ENCODE measurements at regions not wholly inside any gene's neighbourhood (a gene's known extent, or its start where the extent isn't known, plus 50 kb on each side); places are given as distances from the start of the nearest gene placed in this dataset.

- Histone ChIP-seq H3K4me3 (ENCODE audit: insufficient read depth, low read length, poor library complexity, severe bottlenecking) (no peak overlapping the region), H2AFZ (ENCODE audit: low read depth, low read length, severe bottlenecking) (no peak overlapping the region), H3K4me2 (ENCODE audit: low read depth, low read length, poor library complexity, severe bottlenecking) (no peak overlapping the region), H4K20me1 (ENCODE audit: low read depth, low read length) (no peaks in the 10 kb centered on the region), H3K27me3 (ENCODE audit: low read length) (no peaks in the 10 kb centered on the region), H3K9me2 (replicated peaks; ENCODE audit: insufficient read depth, low read length) (no peaks in the 10 kb centered on the region), H3K9ac (ENCODE audit: low read length) (no peak overlapping the region), H3K79me2 (ENCODE audit: insufficient read depth, low read length) (no peaks in the 10 kb centered on the region), H3K36me3 (ENCODE audit: low read length) (no peaks in the 10 kb centered on the region), H3K27ac (ENCODE audit: low read depth, low read length) (no peak overlapping the region), H3F3A (ENCODE audit: insufficient read depth) (no peaks in the 10 kb centered on the region), H3K9me3 (ENCODE audit: insufficient read depth, low read length) (no peaks in the 10 kb centered on the region)
- TF ChIP-seq CTCF (IDR thresholded peaks at IDR 0.05; ENCODE audit: insufficient read depth, low read length, poor library complexity, severe bottlenecking) (no peak), EZH2phosphoT487 (conservative IDR thresholded peaks at IDR 0.05; ENCODE audit: low read length) (no peak)
These were observed 514.4 kb upstream of the HS6ST1 start for GRCh38 chr2:128832946-128833663.

DNA sequence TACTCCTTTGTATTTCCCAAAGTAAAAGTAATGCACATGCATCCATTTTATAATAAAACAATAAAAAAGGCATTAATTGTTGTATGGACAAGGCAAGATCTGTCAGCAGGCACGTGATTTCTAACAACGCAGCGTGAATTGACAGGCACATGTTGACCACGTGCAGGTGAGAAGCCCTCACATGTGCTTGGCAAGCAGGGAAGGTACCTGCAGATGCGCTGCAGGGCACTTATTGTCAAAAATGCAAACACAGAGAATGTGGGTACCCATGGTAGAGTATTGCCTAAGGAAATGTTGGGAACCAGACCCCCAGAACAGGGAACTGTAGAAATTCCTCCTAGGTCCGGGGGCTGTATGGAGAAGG is 515.0 kb upstream of the HS6ST1 start:
- no peaks in the 10 kb centered on the region for H3K27me3 ChIP-seq (ENCODE audit: low read length)
- no peaks in the 10 kb centered on the region for H3K9me3 ChIP-seq (ENCODE audit: insufficient read depth, low read length)
- H3K4me2 ChIP-seq (ENCODE audit: low read depth, low read length, poor library complexity, severe bottlenecking) = no peak overlapping the region
- no peak overlapping the region for H2AFZ ChIP-seq (ENCODE audit: low read depth, low read length, severe bottlenecking)
- no peaks in the 10 kb centered on the region for H3F3A ChIP-seq (ENCODE audit: insufficient read depth)
- H4K20me1 ChIP-seq (ENCODE audit: low read depth, low read length) = no peaks in the 10 kb centered on the region
- H3K9me2 ChIP-seq (replicated peaks; ENCODE audit: insufficient read depth, low read length) = no peaks in the 10 kb centered on the region
- no peak overlapping the region for H3K4me3 ChIP-seq (ENCODE audit: insufficient read depth, low read length, poor library complexity, severe bottlenecking)
- H3K27ac ChIP-seq (ENCODE audit: low read depth, low read length) = no peak overlapping the region
- no peaks in the 10 kb centered on the region for H3K79me2 ChIP-seq (ENCODE audit: insufficient read depth, low read length)
- H3K9ac ChIP-seq (ENCODE audit: low read length) = no peak overlapping the region
- H3K36me3 ChIP-seq (ENCODE audit: low read length) = no peaks in the 10 kb centered on the region
- TF ChIP-seq CTCF (IDR thresholded peaks at IDR 0.05; ENCODE audit: insufficient read depth, low read length, poor library complexity, severe bottlenecking) (no peak), EZH2phosphoT487 (conservative IDR thresholded peaks at IDR 0.05; ENCODE audit: low read length) (no peak)

DNA sequence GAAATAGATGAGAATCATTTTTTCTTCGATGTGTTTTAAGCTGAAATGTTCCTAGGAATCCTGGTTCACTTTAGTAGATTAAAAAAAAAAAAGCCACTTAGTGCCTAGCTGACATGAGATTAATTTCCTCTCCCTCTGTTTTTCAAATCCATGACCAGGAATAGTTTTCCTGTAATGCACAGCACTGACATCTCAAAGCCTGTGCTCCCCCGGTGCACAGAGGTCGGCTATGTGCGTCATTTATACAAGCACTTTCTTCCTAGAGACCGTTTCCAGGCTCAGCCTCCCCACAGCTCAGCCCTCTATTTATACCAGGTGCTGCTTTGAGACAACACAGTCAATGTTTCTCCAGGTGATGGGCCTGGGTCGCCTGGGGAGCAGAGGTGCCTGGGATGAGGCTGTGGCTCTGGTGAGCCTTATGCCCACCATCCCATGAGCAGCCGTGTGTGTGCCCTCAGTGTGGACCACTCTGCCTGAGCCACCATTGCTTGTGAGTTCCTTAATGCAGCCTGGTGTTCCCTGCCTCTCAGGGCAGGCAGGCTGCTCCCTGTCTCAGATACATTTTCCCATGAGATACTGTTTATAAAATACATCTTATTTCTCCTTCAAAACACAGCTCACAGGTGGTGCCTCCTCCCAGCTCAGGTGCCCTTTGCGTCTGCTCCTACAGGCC is 515.7 kb upstream of the HS6ST1 start:
- H3K36me3 ChIP-seq (ENCODE audit: low read length) = no peaks in the 10 kb centered on the region
- H3K27ac ChIP-seq (ENCODE audit: low read depth, low read length) = no peak overlapping the region
- no peak overlapping the region for H3K4me2 ChIP-seq (ENCODE audit: low read depth, low read length, poor library complexity, severe bottlenecking)
- no peak for TF ChIP-seq EZH2phosphoT487 (conservative IDR thresholded peaks at IDR 0.05; ENCODE audit: low read length)
- no peak for TF ChIP-seq CTCF (IDR thresholded peaks at IDR 0.05; ENCODE audit: insufficient read depth, low read length, poor library complexity, severe bottlenecking)
- no peaks in the 10 kb centered on the region for H3K79me2 ChIP-seq (ENCODE audit: insufficient read depth, low read length)
- no peaks in the 10 kb centered on the region for H3K27me3 ChIP-seq (ENCODE audit: low read length)
- H2AFZ ChIP-seq (ENCODE audit: low read depth, low read length, severe bottlenecking) = no peak overlapping the region
- no peaks in the 10 kb centered on the region for H3F3A ChIP-seq (ENCODE audit: insufficient read depth)
- no peaks in the 10 kb centered on the region for H3K9me3 ChIP-seq (ENCODE audit: insufficient read depth, low read length)
- H3K9me2 ChIP-seq (replicated peaks; ENCODE audit: insufficient read depth, low read length) = no peaks in the 10 kb centered on the region
- no peaks in the 10 kb centered on the region for H4K20me1 ChIP-seq (ENCODE audit: low read depth, low read length)
- H3K9ac ChIP-seq (ENCODE audit: low read length) = no peak overlapping the region
- H3K4me3 ChIP-seq (ENCODE audit: insufficient read depth, low read length, poor library complexity, severe bottlenecking) = no peak overlapping the region
